HG03565 (cell line): ENCODE measurements at regions not wholly inside any gene's neighbourhood (a gene's known extent, or its start where the extent isn't known, plus 50 kb on each side); places are given as distances from the start of the nearest gene placed in this dataset.

Source experiments
- ATAC-seq: cut with Tn5 transposase; IDR thresholded peaks from one replicate; pipeline ENCODE4 v1.9.1; 2021; ENCODE audit warnings: mild to moderate bottlenecking, moderate library complexity; ENCODE audit not compliant: unreplicated experiment

DNA sequence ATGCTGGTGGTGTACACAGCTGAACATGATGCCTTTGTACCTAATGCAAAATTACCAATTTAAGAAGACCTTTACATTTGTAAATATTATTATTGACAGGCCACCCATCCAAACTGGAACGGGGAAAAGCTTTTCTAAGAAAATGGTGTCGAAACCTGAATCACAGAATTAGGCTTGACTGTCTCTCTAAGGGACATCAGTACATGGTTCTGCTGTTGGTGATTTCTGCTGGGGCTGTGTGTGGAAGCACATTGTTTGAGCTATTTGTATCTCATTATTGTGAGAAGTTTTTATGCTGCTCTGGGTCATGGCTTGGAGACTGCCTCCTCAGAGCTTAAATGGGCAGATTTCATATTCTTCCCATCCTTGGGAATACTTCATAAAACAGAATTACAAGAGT, 420.9 kb upstream of the POU3F3 start:
- ATAC-seq: no peak

DNA sequence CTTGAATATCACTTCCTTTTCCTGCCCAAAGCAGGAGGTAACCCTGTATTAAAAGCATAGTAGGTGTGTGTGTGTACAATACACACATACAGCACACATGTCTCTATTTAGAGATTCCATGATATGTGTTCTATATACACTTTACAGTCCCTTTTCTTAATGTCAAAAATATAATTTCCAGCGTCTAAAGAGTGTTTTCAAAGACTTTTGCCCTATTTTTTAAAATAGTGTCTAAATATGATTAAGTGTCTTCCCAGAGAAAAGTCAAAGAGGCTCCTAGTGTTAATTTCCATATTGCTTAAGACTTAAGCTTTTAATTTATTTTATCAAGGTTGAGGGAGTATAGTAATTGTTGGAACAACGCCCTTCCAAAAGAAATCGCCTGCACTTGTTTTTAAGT, 420.3 kb upstream of the POU3F3 start:
- ATAC-seq: no peak

DNA sequence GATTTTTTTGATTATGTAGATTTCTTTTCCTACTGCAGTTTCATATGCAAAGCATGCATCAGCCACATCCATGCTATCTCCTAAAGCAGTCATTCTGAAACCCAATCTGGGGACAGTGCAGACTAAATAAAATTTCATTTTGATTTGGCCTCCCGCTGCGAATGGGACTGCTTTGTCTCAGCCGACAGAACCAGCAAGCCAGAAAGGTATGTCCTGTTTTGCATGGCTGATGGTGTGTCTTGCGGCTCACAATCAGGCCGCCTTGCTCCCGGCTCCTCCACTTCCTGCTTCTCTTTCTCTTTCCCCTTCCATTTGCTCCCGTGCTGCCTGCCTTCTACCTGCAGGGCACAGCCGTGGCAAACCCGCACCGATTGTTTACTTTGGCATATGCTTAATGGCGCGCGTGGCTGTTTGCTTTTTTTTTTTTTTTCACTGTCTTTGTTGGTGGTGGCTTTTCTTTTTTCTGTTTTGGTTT, 419.6 kb upstream of the POU3F3 start:
- peak; percentile 93 for ATAC-seq

DNA sequence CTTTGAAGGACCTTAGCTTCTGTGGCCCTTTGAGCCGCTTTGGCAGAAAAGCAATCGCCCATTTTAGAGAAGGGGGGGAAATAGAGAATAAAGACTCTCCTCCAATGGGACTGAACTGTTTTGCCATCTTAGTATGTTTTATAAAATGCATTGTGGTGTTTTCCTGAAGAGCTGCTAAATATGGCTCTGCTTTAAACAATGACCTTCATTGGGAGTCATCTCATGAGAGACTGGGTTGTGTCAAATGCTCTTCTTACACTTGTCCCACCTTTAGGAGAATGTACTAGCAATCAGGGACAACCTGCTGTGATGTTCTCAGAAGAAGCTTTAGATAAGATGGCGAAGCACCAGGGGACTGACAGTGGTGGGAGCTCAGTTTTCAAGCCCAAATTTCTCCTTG, 418.9 kb upstream of the POU3F3 start:
- ATAC-seq: no peak

GRCh38 chr2:104438481-104438880, 415.4 kb upstream of the POU3F3 start:
- ATAC-seq: no peak

DNA sequence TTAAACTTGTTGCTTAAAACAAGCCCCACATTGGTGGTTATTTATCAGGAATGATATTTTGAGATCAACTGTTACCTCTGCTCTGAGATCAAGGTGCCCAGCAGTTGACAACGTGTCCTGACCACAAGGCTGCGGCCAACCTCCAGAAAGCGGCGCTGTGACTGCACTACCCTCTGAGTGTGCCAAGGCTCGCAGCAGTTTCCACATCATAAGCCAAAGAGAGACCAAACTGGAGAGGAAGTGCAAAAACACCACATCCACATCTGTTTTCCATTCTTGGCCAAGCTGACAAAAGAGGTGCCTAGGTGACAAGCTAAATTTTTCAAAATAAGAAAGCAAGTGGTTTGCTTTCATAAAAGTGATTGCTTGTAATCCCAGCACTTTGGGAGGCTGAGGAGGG, 410.8 kb upstream of the POU3F3 start:
- ATAC-seq: no peak

GRCh38 chr2:104444392-104444791, 409.5 kb upstream of the POU3F3 start:
- no peak for ATAC-seq

GRCh38 chr2:104444889-104445288, 409.0 kb upstream of the POU3F3 start:
- no peak for ATAC-seq

DNA sequence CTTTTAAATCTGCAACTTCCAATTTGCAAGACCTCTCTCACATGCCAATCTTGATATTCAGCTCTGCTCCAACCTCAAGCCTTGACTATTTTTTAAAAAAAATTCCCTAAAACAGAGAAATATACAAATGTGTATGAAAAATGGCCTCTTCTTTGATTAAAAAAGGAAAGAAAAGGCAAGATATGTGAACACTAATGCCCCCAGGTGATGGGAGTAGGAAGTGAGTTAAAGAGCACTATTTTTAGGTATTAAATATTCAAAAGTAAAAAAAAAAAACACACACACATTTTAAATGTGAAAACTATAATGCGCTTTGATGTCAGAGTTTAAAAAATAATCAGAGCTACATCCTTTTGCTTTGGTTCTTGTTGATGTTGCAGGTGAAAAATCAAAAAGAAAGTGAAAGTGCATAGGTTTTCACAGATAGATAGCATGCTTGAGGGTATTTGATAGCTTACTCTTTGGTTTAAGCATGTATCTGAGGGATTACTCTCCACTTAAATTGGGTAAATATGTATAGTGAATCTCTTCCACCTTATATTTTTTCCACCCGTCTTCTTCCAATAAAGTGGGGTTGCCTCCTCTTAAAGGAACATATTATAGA, 406.0 kb upstream of the POU3F3 start:
- ATAC-seq: peak; percentile 40

DNA sequence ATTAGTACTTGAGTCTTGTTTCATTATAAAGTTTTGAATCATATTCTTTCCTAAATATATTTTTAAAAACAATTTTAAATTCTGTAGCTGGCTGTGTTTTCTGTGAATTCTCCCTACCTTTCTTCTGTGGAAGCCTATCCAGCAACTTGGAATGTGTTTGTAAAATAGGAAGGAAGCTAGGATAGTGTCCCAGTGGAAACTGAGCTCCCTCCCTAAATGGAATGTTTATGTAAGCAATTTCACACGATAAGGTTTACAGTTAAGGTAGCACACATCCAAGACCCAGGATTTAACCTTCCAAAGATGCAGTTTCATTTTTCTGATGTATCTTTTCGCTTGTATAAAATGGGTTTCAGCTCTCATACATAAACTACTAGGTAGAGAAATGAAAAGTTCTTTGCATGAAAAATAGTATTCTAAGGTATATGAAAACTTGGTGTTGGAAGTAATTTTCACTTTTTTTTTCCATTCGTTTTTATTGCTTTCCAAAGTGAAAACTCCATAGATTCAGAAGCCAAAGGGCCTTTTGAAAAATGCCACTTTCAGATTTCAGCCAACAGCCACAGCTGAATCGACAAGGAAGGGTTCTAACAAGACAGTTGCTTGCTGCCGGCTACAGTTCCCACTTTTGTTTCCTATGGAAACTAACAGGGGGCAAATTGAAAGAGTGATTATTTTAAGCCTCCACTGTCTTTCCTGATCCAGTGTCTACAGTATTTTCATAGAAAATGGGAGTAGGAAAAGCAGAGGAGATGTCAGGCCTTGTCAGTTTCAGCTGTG, 405.1 kb upstream of the POU3F3 start:
- no peak for ATAC-seq

DNA sequence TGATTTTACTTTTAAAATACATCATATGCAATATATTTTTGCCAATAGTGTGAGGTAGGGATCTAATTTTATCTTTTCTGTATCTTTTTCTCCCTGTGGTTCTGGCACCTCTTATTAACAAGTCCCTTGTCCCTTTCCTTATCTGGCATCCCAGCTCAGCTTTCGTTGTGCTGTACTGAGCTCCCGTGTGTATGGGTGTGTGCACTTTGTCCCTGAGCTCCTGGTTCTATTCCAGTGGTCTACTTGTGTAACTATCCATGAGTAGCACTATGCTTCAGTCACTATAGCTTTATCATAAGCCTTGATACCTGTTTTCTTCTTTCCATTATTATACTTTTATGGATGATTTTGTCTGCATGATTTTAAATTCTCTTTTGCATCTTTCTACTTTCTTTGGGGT, 401.4 kb upstream of the POU3F3 start:
- ATAC-seq: no peak

DNA sequence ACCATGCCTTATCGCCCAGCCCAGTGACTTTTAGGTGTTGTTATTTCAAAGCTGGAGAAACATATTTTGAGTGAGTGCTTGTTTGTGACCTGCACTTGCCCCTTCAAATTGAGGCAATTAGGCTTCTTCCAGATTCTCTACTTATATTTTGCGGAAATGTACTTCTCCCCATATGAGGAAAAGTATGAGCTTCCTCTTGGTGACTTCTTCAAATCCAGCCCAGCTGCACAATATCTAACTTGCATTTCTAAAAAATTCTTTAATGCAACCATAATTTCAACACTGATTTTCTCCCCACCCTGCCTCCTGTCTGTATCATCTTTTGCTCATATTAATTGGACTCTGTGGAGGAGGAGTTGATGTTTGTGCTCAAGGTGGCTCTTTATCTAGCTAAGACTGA, 391.2 kb upstream of the POU3F3 start:
- ATAC-seq: no peak

GRCh38 chr2:104465981-104466380, 387.9 kb upstream of the POU3F3 start:
- no peak for ATAC-seq

- no peak for ATAC-seq
Measured at GRCh38 chr2:104468846-104469245, 385.1 kb upstream of the POU3F3 start.

GRCh38 chr2:104472076-104472475, 381.8 kb upstream of the POU3F3 start:
- no peak for ATAC-seq

- no peak for ATAC-seq
Measured at GRCh38 chr2:104473546-104473945, 380.4 kb upstream of the POU3F3 start.

GRCh38 chr2:104474716-104475115, 379.2 kb upstream of the POU3F3 start:
- ATAC-seq: no peak

DNA sequence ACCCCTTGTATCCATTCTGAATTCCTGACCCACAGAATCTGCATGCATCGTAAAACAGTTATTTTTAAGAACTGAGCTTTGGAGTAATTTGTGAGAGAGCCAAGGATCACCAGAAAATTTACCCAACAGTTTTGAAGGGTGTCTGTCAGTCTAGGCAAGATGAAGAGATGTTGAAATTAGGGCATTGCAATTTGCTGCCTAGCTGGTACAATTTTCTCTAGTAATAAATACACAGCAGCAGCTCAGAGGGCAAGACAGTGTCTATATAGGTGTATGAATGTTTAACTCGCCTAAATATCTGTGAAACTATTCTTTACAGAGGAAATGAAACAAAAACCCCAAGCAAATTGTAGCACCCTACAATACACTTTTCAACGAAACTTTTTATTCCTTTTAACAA, 377.8 kb upstream of the POU3F3 start:
- no peak for ATAC-seq

DNA sequence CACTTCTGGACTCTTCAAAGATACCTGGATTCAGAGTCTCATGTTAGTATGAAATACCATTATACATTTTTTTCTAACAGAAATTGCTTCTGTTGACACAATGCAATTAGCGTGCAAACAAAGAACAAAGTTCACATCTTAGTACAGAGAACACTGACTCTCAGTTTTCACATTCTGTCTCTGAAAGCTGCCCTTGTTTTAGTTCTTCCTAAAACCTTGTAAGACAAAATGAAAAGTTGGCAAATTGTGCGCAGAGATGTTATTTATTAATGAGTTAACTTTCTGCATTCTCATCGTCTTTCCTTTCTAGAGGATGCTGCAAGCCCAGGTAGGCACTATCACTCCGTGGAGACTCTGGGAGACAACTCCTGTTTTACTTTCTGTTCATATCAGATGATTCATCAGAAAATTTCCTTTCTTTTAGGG, 377.3 kb upstream of the POU3F3 start:
- no peak for ATAC-seq

DNA sequence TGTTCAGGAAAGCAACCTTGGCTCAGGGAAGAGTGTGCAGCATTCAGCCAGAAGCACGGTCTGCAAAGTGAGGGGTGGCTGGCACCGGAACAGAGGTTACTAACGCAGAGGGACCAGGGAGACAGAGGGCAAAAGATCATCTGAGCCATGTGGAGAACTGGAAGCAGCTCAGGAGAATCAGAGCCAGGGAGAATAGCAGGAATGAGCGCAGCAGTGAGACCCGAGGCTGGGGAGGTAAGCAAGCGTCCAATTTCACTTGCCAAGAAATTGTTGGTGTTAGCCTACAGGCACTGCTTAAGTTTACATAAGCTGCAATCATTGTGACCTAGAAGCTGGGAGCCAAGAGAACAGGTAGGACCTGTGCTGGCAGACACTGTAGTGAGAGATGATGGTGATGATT, 372.6 kb upstream of the POU3F3 start:
- no peak for ATAC-seq

GRCh38 chr2:104487366-104487765, 366.5 kb upstream of the POU3F3 start:
- ATAC-seq: no peak

- ATAC-seq: no peak
Measured at GRCh38 chr2:104493698-104494097, 360.2 kb upstream of the POU3F3 start.

DNA sequence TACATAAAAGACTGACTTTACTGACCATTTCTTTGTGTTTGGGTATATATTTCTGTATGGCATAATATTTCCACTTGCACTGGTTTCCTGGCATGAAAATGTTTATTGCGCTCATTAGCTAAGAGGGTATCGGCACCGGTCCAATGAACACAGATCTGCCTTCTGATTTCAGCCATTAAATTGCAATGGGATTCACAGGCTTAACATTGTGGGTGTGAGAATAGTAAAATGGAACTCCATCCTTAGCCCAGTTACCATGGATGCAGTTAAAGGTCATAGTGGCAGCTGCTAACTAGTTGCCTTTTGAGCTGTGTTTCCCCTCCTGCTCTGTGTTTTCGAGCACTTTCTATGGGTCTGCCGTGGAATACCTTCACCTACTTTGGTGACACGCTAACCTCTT, 352.6 kb upstream of the POU3F3 start:
- no peak for ATAC-seq
